GM06990 (cell line): ENCODE measurements at regions not wholly inside any gene's neighbourhood (a gene's known extent, or its start where the extent isn't known, plus 50 kb on each side); places are given as distances from the start of the nearest gene placed in this dataset.

ENCODE experiments used
- DNase-seq: peaks from one replicate; pipeline ENCODE4 v3.0.0-alpha.2; 2011; ENCODE audit not compliant: insufficient read length; ENCODE audit errors: extremely low read depth
- H3K27me3 ChIP-seq: replicated peaks from 2 replicates; pipeline ENCODE4 v1.6.0; 2011; ENCODE audit warnings: low read length; ENCODE audit not compliant: control insufficient read depth, insufficient read depth
- H3K36me3 ChIP-seq: 2 replicates; pipeline ENCODE4 v1.5.1; 2011; ENCODE audit warnings: low read length; ENCODE audit not compliant: control insufficient read depth, insufficient read depth
- H3K4me3 ChIP-seq: replicated peaks from 2 replicates; pipeline ENCODE4 v1.5.1; 2011; ENCODE audit warnings: low read depth, mild to moderate bottlenecking, control low read depth, low read length
- CTCF ChIP-seq: IDR thresholded peaks from 2 replicates; pipeline ENCODE4 v1.5.1; 2011; ENCODE audit warnings: low read length, control low read depth, mild to moderate bottlenecking, inconsistent platforms; ENCODE audit not compliant: insufficient read depth, poor library complexity, severe bottlenecking

GRCh38 chr5:125698420-125698819 lies 724.8 kb upstream of the GRAMD2B start:
- TF ChIP-seq CTCF = no peak

GRCh38 chr5:125699860-125700259 lies 723.3 kb upstream of the GRAMD2B start:
- H3K27me3 ChIP-seq = no peaks in the 10 kb centered on the region
- DNase-seq = no peak
- H3K4me3 ChIP-seq = no peak overlapping the region
- TF ChIP-seq CTCF = no peak
- H3K36me3 ChIP-seq = no peaks in the 10 kb centered on the region

More at GRCh38 chr5:125698420-125698819, 724.8 kb upstream of the GRAMD2B start:
- no peak for DNase-seq
- Histone ChIP-seq H3K36me3 (no peaks in the 10 kb centered on the region), H3K27me3 (no peaks in the 10 kb centered on the region), H3K4me3 (no peak overlapping the region)

GRCh38 chr5:125700380-125700861 lies 722.8 kb upstream of the GRAMD2B start:
- DNase-seq = no peak
- Histone ChIP-seq H3K4me3 (no peak overlapping the region), H3K36me3 (no peaks in the 10 kb centered on the region), H3K27me3 (no peaks in the 10 kb centered on the region)
- no peak for TF ChIP-seq CTCF

GRCh38 chr5:125703616-125704015 lies 719.6 kb upstream of the GRAMD2B start:
- Histone ChIP-seq H3K27me3 (no peaks in the 10 kb centered on the region), H3K36me3 (no peaks in the 10 kb centered on the region), H3K4me3 (no peak overlapping the region)
- no peak for TF ChIP-seq CTCF
- no peak for DNase-seq

GRCh38 chr5:125704888-125705287 lies 718.3 kb upstream of the GRAMD2B start:
- Histone ChIP-seq H3K27me3 (no peaks in the 10 kb centered on the region), H3K36me3 (no peaks in the 10 kb centered on the region), H3K4me3 (no peak overlapping the region)
- no peak for DNase-seq
- no peak for TF ChIP-seq CTCF

GRCh38 chr5:125708583-125708982 lies 714.6 kb upstream of the GRAMD2B start:
- TF ChIP-seq CTCF = no peak
- H3K4me3 ChIP-seq = no peak overlapping the region
- no peaks in the 10 kb centered on the region for H3K27me3 ChIP-seq
- H3K36me3 ChIP-seq = no peaks in the 10 kb centered on the region
- DNase-seq = no peak
